ENCODE measurements at regions not wholly inside any gene's neighbourhood (a gene's known extent, or its start where the extent isn't known, plus 50 kb on each side); places are given as distances from the start of the nearest gene placed in this dataset.

- H3K27me3 ChIP-seq (ENCODE audit: control insufficient read depth in 2 of 2, insufficient read depth in 2 of 2, low read length in 2 of 2), result peaks cover 18 to 28% of the 10 kb centered on the region in 2 donors
- no peak overlapping the region for H3K27ac ChIP-seq (ENCODE audit: low read depth in 2 of 2, low read length in 2 of 2)
- no peaks in the 10 kb centered on the region for H3K36me3 ChIP-seq (ENCODE audit: control insufficient read depth in 2 of 2, insufficient read depth in 2 of 2, low read length in 2 of 2)
- H3K4me1 ChIP-seq (ENCODE audit: control insufficient read depth in 2 of 2, insufficient read depth in 2 of 2, low read length in 2 of 2), result no peaks in the 10 kb centered on the region
- H3K9me3 ChIP-seq (ENCODE audit: control insufficient read depth in 2 of 2, low read length in 2 of 2), result no peaks in the 10 kb centered on the region
- no peak overlapping the region for H3K4me3 ChIP-seq (ENCODE audit: low read length in 2 of 2)
- H3K9ac ChIP-seq (ENCODE audit: low read depth in 1 of 2, low read length in 2 of 2), result no peak overlapping the region
These were observed 617.0 kb downstream of the VRK1 start for GRCh38 chr14:97413966-97414717.

GRCh38 chr14:97414718-97415098 lies 617.5 kb downstream of the VRK1 start:
- Histone ChIP-seq H3K27ac (ENCODE audit: low read depth in 2 of 2, low read length in 2 of 2) (no peak overlapping the region), H3K4me3 (ENCODE audit: low read length in 2 of 2) (no peak overlapping the region), H3K9ac (ENCODE audit: low read depth in 1 of 2, low read length in 2 of 2) (no peak overlapping the region), H3K36me3 (ENCODE audit: control insufficient read depth in 2 of 2, insufficient read depth in 2 of 2, low read length in 2 of 2) (no peaks in the 10 kb centered on the region), H3K27me3 (ENCODE audit: control insufficient read depth in 2 of 2, insufficient read depth in 2 of 2, low read length in 2 of 2) (peaks cover 13 to 28% of the 10 kb centered on the region in 2 donors), H3K9me3 (ENCODE audit: control insufficient read depth in 2 of 2, low read length in 2 of 2) (no peaks in the 10 kb centered on the region), H3K4me1 (ENCODE audit: control insufficient read depth in 2 of 2, insufficient read depth in 2 of 2, low read length in 2 of 2) (no peaks in the 10 kb centered on the region)

DNA sequence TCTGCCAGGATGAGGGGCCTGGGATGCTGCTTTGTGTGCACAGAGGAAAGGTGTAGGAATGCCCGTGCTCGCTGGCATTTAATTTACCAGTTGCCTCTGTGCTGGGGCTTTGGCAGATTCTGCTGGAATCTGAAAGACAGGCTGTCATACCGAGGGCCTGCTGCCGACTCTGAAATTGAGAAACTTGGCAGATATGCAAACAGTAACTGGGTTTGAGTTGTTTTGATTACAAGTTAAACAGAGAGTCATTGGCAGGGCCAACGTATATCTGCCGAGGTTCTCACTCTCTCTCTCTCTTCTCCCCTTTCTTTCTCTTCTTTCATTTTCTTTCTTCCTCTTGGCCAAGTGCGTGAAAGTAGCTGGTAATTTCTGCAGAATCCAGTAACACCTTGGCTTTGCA lies 618.7 kb downstream of the VRK1 start:
- H3K36me3 ChIP-seq (ENCODE audit: control insufficient read depth in 2 of 2, insufficient read depth in 2 of 2, low read length in 2 of 2), result no peaks in the 10 kb centered on the region
- H3K27me3 ChIP-seq (ENCODE audit: control insufficient read depth in 2 of 2, insufficient read depth in 2 of 2, low read length in 2 of 2), result peaks cover 13 to 23% of the 10 kb centered on the region in 2 donors
- no peak overlapping the region for H3K4me3 ChIP-seq (ENCODE audit: low read length in 2 of 2)
- H3K9me3 ChIP-seq (ENCODE audit: control insufficient read depth in 2 of 2, low read length in 2 of 2), result no peaks in the 10 kb centered on the region
- no peak overlapping the region for H3K9ac ChIP-seq (ENCODE audit: low read depth in 1 of 2, low read length in 2 of 2)
- no peak overlapping the region for H3K27ac ChIP-seq (ENCODE audit: low read depth in 2 of 2, low read length in 2 of 2)
- no peaks in the 10 kb centered on the region for H3K4me1 ChIP-seq (ENCODE audit: control insufficient read depth in 2 of 2, insufficient read depth in 2 of 2, low read length in 2 of 2)

- no peak overlapping the region for H3K9ac ChIP-seq (ENCODE audit: low read depth in 1 of 2, low read length in 2 of 2)
- H3K9me3 ChIP-seq (ENCODE audit: control insufficient read depth in 2 of 2, low read length in 2 of 2), result no peaks in the 10 kb centered on the region
- no peak overlapping the region for H3K27ac ChIP-seq (ENCODE audit: low read depth in 2 of 2, low read length in 2 of 2)
- no peaks in the 10 kb centered on the region for H3K36me3 ChIP-seq (ENCODE audit: control insufficient read depth in 2 of 2, insufficient read depth in 2 of 2, low read length in 2 of 2)
- H3K4me1 ChIP-seq (ENCODE audit: control insufficient read depth in 2 of 2, insufficient read depth in 2 of 2, low read length in 2 of 2), result no peaks in the 10 kb centered on the region
- no peak overlapping the region for H3K4me3 ChIP-seq (ENCODE audit: low read length in 2 of 2)
- peaks cover 9 to 18% of the 10 kb centered on the region in 2 donors for H3K27me3 ChIP-seq (ENCODE audit: control insufficient read depth in 2 of 2, insufficient read depth in 2 of 2, low read length in 2 of 2)
These were observed 619.4 kb downstream of the VRK1 start for GRCh38 chr14:97416550-97416949.

- H3K27me3 ChIP-seq (ENCODE audit: control insufficient read depth in 2 of 2, insufficient read depth in 2 of 2, low read length in 2 of 2), result peaks cover 3 to 12% of the 10 kb centered on the region in 2 donors
- H3K9me3 ChIP-seq (ENCODE audit: control insufficient read depth in 2 of 2, low read length in 2 of 2), result no peaks in the 10 kb centered on the region
- H3K4me3 ChIP-seq (ENCODE audit: low read length in 2 of 2), result no peak overlapping the region
- H3K27ac ChIP-seq (ENCODE audit: low read depth in 2 of 2, low read length in 2 of 2), result no peak overlapping the region
- no peak overlapping the region for H3K9ac ChIP-seq (ENCODE audit: low read depth in 1 of 2, low read length in 2 of 2)
- no peaks in the 10 kb centered on the region for H3K4me1 ChIP-seq (ENCODE audit: control insufficient read depth in 2 of 2, insufficient read depth in 2 of 2, low read length in 2 of 2)
- H3K36me3 ChIP-seq (ENCODE audit: control insufficient read depth in 2 of 2, insufficient read depth in 2 of 2, low read length in 2 of 2), result no peaks in the 10 kb centered on the region
These were observed 620.1 kb downstream of the VRK1 start for GRCh38 chr14:97417331-97417730.

GRCh38 chr14:97420211-97420610 lies 623.0 kb downstream of the VRK1 start:
- Histone ChIP-seq H3K9ac (ENCODE audit: low read depth in 1 of 2, low read length in 2 of 2) (no peak overlapping the region), H3K4me1 (ENCODE audit: control insufficient read depth in 2 of 2, insufficient read depth in 2 of 2, low read length in 2 of 2) (no peaks in the 10 kb centered on the region), H3K27me3 (ENCODE audit: control insufficient read depth in 2 of 2, insufficient read depth in 2 of 2, low read length in 2 of 2) (peaks cover 0 to 3% of the 10 kb centered on the region in 2 donors), H3K27ac (ENCODE audit: low read depth in 2 of 2, low read length in 2 of 2) (no peak overlapping the region), H3K4me3 (ENCODE audit: low read length in 2 of 2) (no peak overlapping the region), H3K36me3 (ENCODE audit: control insufficient read depth in 2 of 2, insufficient read depth in 2 of 2, low read length in 2 of 2) (no peaks in the 10 kb centered on the region), H3K9me3 (ENCODE audit: control insufficient read depth in 2 of 2, low read length in 2 of 2) (no peaks in the 10 kb centered on the region)

DNA sequence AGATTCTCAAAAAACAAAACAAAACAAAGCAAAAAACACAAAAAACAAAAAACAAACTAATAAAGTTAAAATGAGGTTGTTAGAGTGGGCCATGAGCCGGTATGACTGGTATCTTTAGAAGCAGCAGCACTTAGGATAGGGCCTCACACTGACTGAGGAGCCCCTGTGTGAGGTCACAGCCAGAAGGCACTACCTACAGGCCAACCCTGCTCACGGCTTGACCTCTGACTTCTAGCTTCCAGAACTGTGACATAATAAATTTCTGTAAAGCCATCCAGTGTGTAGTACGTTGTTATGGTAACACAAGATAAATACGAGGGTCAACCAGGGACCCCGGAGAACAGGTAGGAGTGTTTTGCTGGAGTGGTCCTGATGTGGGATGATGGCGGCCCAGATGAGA lies 629.6 kb downstream of the VRK1 start:
- Histone ChIP-seq H3K4me1 (ENCODE audit: control insufficient read depth in 2 of 2, insufficient read depth in 2 of 2, low read length in 2 of 2) (no peaks in the 10 kb centered on the region), H3K36me3 (ENCODE audit: control insufficient read depth in 2 of 2, insufficient read depth in 2 of 2, low read length in 2 of 2) (no peaks in the 10 kb centered on the region), H3K9me3 (ENCODE audit: control insufficient read depth in 2 of 2, low read length in 2 of 2) (no peaks in the 10 kb centered on the region), H3K4me3 (ENCODE audit: low read length in 2 of 2) (no peak overlapping the region), H3K27me3 (ENCODE audit: control insufficient read depth in 2 of 2, insufficient read depth in 2 of 2, low read length in 2 of 2) (no peaks in the 10 kb centered on the region), H3K27ac (ENCODE audit: low read depth in 2 of 2, low read length in 2 of 2) (no peak overlapping the region), H3K9ac (ENCODE audit: low read depth in 1 of 2, low read length in 2 of 2) (no peak overlapping the region)

GRCh38 chr14:97428808-97429440 lies 631.7 kb downstream of the VRK1 start:
- Histone ChIP-seq H3K27ac (ENCODE audit: low read depth in 2 of 2, low read length in 2 of 2) (no peak overlapping the region), H3K4me1 (ENCODE audit: control insufficient read depth in 2 of 2, insufficient read depth in 2 of 2, low read length in 2 of 2) (no peaks in the 10 kb centered on the region), H3K4me3 (ENCODE audit: low read length in 2 of 2) (no peak overlapping the region), H3K27me3 (ENCODE audit: control insufficient read depth in 2 of 2, insufficient read depth in 2 of 2, low read length in 2 of 2) (no peaks in the 10 kb centered on the region), H3K36me3 (ENCODE audit: control insufficient read depth in 2 of 2, insufficient read depth in 2 of 2, low read length in 2 of 2) (no peaks in the 10 kb centered on the region), H3K9me3 (ENCODE audit: control insufficient read depth in 2 of 2, low read length in 2 of 2) (no peaks in the 10 kb centered on the region), H3K9ac (ENCODE audit: low read depth in 1 of 2, low read length in 2 of 2) (no peak overlapping the region)

DNA sequence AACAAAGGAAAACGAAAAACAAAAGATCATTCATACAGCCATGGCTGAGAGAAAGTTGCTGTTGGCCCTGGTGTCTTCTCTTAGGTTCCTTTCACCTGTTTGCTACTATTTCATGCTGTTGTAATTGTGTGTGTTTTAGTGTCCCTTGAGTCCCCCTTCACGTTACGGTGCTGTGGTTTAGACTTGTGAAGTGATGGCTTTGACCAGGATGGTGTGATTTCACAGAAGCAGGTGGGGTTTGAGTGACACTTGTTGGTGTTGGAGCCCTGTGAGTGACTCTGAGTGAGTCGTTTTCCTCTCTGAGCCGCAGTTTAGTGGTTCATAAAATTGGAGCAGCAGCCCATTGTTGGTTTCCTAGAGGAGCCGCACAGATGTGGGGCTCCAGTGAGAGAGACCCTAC lies 635.4 kb downstream of the VRK1 start:
- Histone ChIP-seq H3K4me3 (ENCODE audit: low read length in 2 of 2) (no peak overlapping the region), H3K36me3 (ENCODE audit: control insufficient read depth in 2 of 2, insufficient read depth in 2 of 2, low read length in 2 of 2) (no peaks in the 10 kb centered on the region), H3K27me3 (ENCODE audit: control insufficient read depth in 2 of 2, insufficient read depth in 2 of 2, low read length in 2 of 2) (no peaks in the 10 kb centered on the region), H3K27ac (ENCODE audit: low read depth in 2 of 2, low read length in 2 of 2) (no peak overlapping the region), H3K4me1 (ENCODE audit: control insufficient read depth in 2 of 2, insufficient read depth in 2 of 2, low read length in 2 of 2) (no peaks in the 10 kb centered on the region), H3K9ac (ENCODE audit: low read depth in 1 of 2, low read length in 2 of 2) (no peak overlapping the region), H3K9me3 (ENCODE audit: control insufficient read depth in 2 of 2, low read length in 2 of 2) (no peaks in the 10 kb centered on the region)

GRCh38 chr14:97441740-97442362 lies 644.7 kb downstream of the VRK1 start:
- no peaks in the 10 kb centered on the region for H3K9me3 ChIP-seq (ENCODE audit: control insufficient read depth in 2 of 2, low read length in 2 of 2)
- no peak overlapping the region for H3K9ac ChIP-seq (ENCODE audit: low read depth in 1 of 2, low read length in 2 of 2)
- H3K4me3 ChIP-seq (ENCODE audit: low read length in 2 of 2), result no peak overlapping the region
- H3K4me1 ChIP-seq (ENCODE audit: control insufficient read depth in 2 of 2, insufficient read depth in 2 of 2, low read length in 2 of 2), result no peaks in the 10 kb centered on the region
- H3K36me3 ChIP-seq (ENCODE audit: control insufficient read depth in 2 of 2, insufficient read depth in 2 of 2, low read length in 2 of 2), result no peaks in the 10 kb centered on the region
- H3K27ac ChIP-seq (ENCODE audit: low read depth in 2 of 2, low read length in 2 of 2), result no peak overlapping the region
- no peaks in the 10 kb centered on the region for H3K27me3 ChIP-seq (ENCODE audit: control insufficient read depth in 2 of 2, insufficient read depth in 2 of 2, low read length in 2 of 2)

All from mucosa of rectum (tissue), 2 donors.